PC-9 (cell line): ENCODE measurements at regions not wholly inside any gene's neighbourhood (a gene's known extent, or its start where the extent isn't known, plus 50 kb on each side); places are given as distances from the start of the nearest gene placed in this dataset.

Source experiments
- CTCF ChIP-seq: fragments of 200-600 bp; sonication (generic); conservative IDR thresholded peaks from 2 replicates; pipeline ENCODE4 v1.6.1; 2017; ENCODE audit warnings: mixed run types, antibody characterized with exemption, mild to moderate bottlenecking, moderate library complexity
- EZH2 ChIP-seq: fragments of 200-600 bp; sonication (generic); IDR thresholded peaks from 2 replicates; pipeline ENCODE4 v1.8.0; 2017; ENCODE audit warnings: antibody characterized with exemption, low read depth

GRCh38 chr3:174697310-174697709 is 161.8 kb upstream of the NAALADL2 start:
- TF ChIP-seq CTCF = no peak
- TF ChIP-seq EZH2 = no peak
